PC-3 (cell line): ENCODE measurements at regions not wholly inside any gene's neighbourhood (a gene's known extent, or its start where the extent isn't known, plus 50 kb on each side); places are given as distances from the start of the nearest gene placed in this dataset.

ENCODE experiments used
- ATAC-seq: fragments of 200-7000 bp; cut with Tn5 transposase; 2 replicates; pipeline ENCODE4 v1.9.1; 2020; ENCODE audit warnings: mild to moderate bottlenecking, moderate library complexity
- BruUV-seq: library from RNA; stranded (reverse); fragments of 400-500 nt; replicated peaks from 2 replicates; lab custom pipeline; 2021; lab: Mats Ljungman, UMichigan
- CTCF ChIA-PET: fragments of 300-600 bp; sonication (Branson Sonifier 250); formaldehyde crosslinking; loops from one replicate; lab custom pipeline; 2022; ENCODE audit warnings: antibody characterized with exemption; lab: Charles Lee
- POLR2A ChIA-PET: fragments of 300-600 bp; sonication (Branson Sonifier 250); formaldehyde crosslinking; loops from one replicate; lab custom pipeline; 2022; ENCODE audit warnings: antibody characterized with exemption; ENCODE audit not compliant: unreplicated experiment; lab: Charles Lee
- DNase-seq: peaks from one replicate; pipeline ENCODE4 v3.0.0-alpha.2; 2015
- H2AFZ ChIP-seq: fragments of 300-600 bp; sonication (generic); 2 replicates; pipeline ENCODE4 v1.6.0; 2016; ENCODE audit warnings: antibody characterized with exemption, low read length
- H3F3A ChIP-seq: fragments of 300-600 bp; sonication (generic); one replicate; pipeline ENCODE4 v1.6.0; 2017; ENCODE audit warnings: antibody characterized with exemption, low read length, control low read depth, mild to moderate bottlenecking; ENCODE audit not compliant: unreplicated experiment
- H3K27ac ChIP-seq: fragments of 300-600 bp; sonication (generic); 2 replicates; pipeline ENCODE4 v1.5.1; 2016; ENCODE audit warnings: mild to moderate bottlenecking, low read length
- H3K27me3 ChIP-seq: fragments of 300-600 bp; sonication (generic); 2 replicates; pipeline ENCODE4 v1.6.1; 2016; ENCODE audit warnings: low read length, mixed read lengths
- H3K36me3 ChIP-seq: fragments of 300-600 bp; sonication (generic); 2 replicates; pipeline ENCODE4 v1.6.1; 2016; ENCODE audit warnings: low read depth, mixed run types, low read length, mixed read lengths
- H3K4me1 ChIP-seq: fragments of 300-600 bp; sonication (generic); 2 replicates; pipeline ENCODE4 v1.5.1; 2016; ENCODE audit warnings: low read length; ENCODE audit not compliant: insufficient read depth
- H3K4me2 ChIP-seq: fragments of 300-600 bp; sonication (generic); 2 replicates; pipeline ENCODE4 v1.6.0; 2016; ENCODE audit warnings: low read length
- H3K4me3 ChIP-seq: fragments of 300-600 bp; sonication (generic); 2 replicates; pipeline ENCODE4 v1.5.1; 2016; ENCODE audit warnings: mild to moderate bottlenecking, low read length, mixed read lengths
- H3K79me2 ChIP-seq: fragments of 300-600 bp; sonication (generic); 2 replicates; pipeline ENCODE4 v1.6.1; 2017; ENCODE audit warnings: low read length, mixed read lengths
- H3K9ac ChIP-seq: fragments of 300-600 bp; sonication (generic); 2 replicates; pipeline ENCODE4 v1.6.0; 2016; ENCODE audit warnings: mild to moderate bottlenecking, low read length
- H3K9me2 ChIP-seq: fragments of 300-600 bp; sonication (generic); replicated peaks from 2 replicates; pipeline ENCODE4 v1.6.1; 2016; ENCODE audit warnings: mixed run types, low read length, mixed read lengths
- H3K9me3 ChIP-seq: fragments of 300-600 bp; sonication (generic); 2 replicates; pipeline ENCODE4 v1.6.1; 2016; ENCODE audit warnings: low read length, mixed read lengths
- H4K20me1 ChIP-seq: fragments of 300-600 bp; sonication (generic); 2 replicates; pipeline ENCODE4 v1.6.1; 2016; ENCODE audit warnings: low read length, mixed read lengths
- CTCF ChIP-seq: fragments of 300-600 bp; sonication (generic); conservative IDR thresholded peaks from 2 replicates; pipeline ENCODE4 v1.5.1; 2017; ENCODE audit warnings: antibody characterized with exemption, low read depth, mild to moderate bottlenecking, low read length
- EZH2 ChIP-seq: fragments of 300-600 bp; sonication (generic); IDR thresholded peaks from one replicate; pipeline ENCODE4 v1.6.1; 2017; ENCODE audit warnings: antibody characterized with exemption, mild to moderate bottlenecking, low read length; ENCODE audit not compliant: unreplicated experiment
- EZH2phosphoT487 ChIP-seq: fragments of 300-600 bp; sonication (generic); IDR thresholded peaks from 2 replicates; pipeline ENCODE4 v1.6.1; 2018; ENCODE audit warnings: mild to moderate bottlenecking, antibody characterized with exemption, low read length, borderline replicate concordance
- intact Hi-C: fragments of 100-400 bp; cut with micrococcal nuclease; formaldehyde crosslinking; loops from 2 replicates; pipeline ENCODE4 v1.9.0; 2023

DNA sequence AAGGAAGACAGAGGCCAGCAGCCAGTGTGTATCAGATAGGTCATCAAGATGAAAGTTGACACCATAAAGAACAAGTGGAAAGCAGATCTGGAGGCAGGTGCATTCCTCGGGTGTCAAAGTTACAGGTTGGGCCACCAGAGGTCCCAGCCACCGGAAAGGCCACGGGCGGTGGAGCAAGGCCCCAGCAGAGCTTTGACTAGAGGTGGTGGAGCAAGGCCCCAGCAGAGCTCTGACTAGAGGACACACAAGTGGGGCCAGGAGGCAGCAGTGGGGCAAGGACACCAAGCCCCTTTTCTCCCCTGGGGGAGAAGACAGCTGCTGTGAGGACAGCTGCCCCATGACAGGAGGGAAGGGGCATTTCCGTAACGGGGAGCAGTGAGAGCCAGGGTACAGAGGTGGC, 115.1 kb downstream of the GYPC start:
- H3K9me2 ChIP-seq: no peaks in the 10 kb centered on the region
- BruUV-seq: no TSS peak
- no peaks in the 10 kb centered on the region for H3K9me3 ChIP-seq
- no peak overlapping the region for H3K4me2 ChIP-seq
- intact Hi-C loops: no loop called here
- no peaks in the 10 kb centered on the region for H3K79me2 ChIP-seq
- no peaks in the 10 kb centered on the region for H4K20me1 ChIP-seq
- H2AFZ ChIP-seq: no peak overlapping the region
- no peak overlapping the region for H3K27ac ChIP-seq
- TF ChIP-seq CTCF (no peak), EZH2phosphoT487 (no peak), EZH2 (no peak)
- no peak overlapping the region for H3K9ac ChIP-seq
- ATAC-seq: no peak
- ChIA-PET POLR2A (no interaction called here), CTCF (no interaction called here)
- H3K4me3 ChIP-seq: no peak overlapping the region
- DNase-seq: no peak
- H3K27me3 ChIP-seq: peaks cover 28% of the 10 kb centered on the region
- H3F3A ChIP-seq: no peaks in the 10 kb centered on the region
- no peaks in the 10 kb centered on the region for H3K36me3 ChIP-seq
- no peaks in the 10 kb centered on the region for H3K4me1 ChIP-seq

DNA sequence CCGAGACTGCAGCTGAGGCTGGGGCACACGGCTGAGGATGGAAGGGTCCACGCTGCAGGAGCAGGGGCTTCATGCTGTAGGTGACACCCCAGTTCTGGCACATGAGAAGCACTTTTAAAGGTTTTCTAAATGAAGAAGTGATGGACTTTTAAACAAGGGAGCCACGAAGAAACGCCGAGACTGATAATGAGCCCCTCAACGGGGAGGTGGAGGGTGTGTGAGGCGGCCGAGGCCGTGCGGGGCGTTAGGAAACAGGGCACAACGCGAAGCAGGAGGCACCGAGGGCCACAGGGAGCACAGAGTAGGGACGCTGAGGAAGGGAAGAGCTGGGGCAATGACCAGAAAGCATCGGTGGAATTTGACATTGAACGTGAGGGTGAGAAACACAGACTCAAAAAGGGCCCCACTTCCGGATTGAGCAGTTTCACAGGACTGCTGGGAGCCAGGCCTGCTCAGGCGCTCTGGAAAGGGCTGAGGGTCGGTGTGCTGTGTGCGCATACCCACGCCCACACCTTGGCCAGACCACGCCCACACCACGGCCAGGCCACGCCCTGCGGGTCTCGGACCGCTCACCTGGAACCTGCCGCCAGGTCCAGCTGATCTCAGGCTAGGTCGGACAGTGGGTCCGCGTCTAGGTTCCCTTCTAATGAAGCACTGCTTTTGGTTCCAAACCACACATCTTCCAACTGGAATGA, 115.7 kb downstream of the GYPC start:
- H2AFZ ChIP-seq: no peak overlapping the region
- H3K9me2 ChIP-seq: no peaks in the 10 kb centered on the region
- ChIA-PET CTCF (no interaction called here), POLR2A (interaction anchor here (0.7 kb wide), 1 partner anchor 108 kb away, joined by 3 read pairs; no protein-coding TSS in a partner anchor)
- H3F3A ChIP-seq: no peaks in the 10 kb centered on the region
- no peak overlapping the region for H3K9ac ChIP-seq
- H3K9me3 ChIP-seq: no peaks in the 10 kb centered on the region
- intact Hi-C loops: no loop called here
- ATAC-seq: no peak
- H4K20me1 ChIP-seq: no peaks in the 10 kb centered on the region
- no peak overlapping the region for H3K4me3 ChIP-seq
- no peaks in the 10 kb centered on the region for H3K79me2 ChIP-seq
- H3K4me1 ChIP-seq: no peaks in the 10 kb centered on the region
- H3K27ac ChIP-seq: no peak overlapping the region
- no peaks in the 10 kb centered on the region for H3K36me3 ChIP-seq
- no peak for TF ChIP-seq CTCF
- TF ChIP-seq EZH2phosphoT487: no peak
- TF ChIP-seq EZH2: no peak
- no peak overlapping the region for H3K4me2 ChIP-seq
- H3K27me3 ChIP-seq: peaks cover 31% of the 10 kb centered on the region
- no TSS peak for BruUV-seq
- no peak for DNase-seq

DNA sequence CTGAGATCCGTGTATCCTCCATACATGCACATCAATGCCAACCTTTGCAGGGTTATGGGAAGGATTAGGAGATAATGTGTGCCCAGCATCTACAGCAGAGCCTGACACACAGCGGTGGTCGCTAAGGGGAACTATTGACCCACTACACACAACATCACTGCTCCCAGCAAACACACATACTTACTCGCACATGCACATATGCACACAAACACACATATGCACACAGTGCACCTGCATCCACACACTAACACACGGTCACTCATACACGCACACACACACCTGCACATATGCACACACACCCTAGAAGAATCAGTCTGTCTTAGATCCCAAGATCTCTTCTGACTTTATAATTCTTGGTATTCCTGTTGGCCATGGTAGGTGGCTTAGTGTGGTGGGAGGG, 118.3 kb downstream of the GYPC start:
- TF ChIP-seq CTCF (no peak), EZH2 (no peak), EZH2phosphoT487 (no peak)
- intact Hi-C loops: no loop called here
- CTCF ChIA-PET: no interaction called here
- no peak overlapping the region for H3K9ac ChIP-seq
- no peaks in the 10 kb centered on the region for H3K4me1 ChIP-seq
- H3K9me3 ChIP-seq: no peaks in the 10 kb centered on the region
- peaks cover 32% of the 10 kb centered on the region for H3K27me3 ChIP-seq
- no peaks in the 10 kb centered on the region for H4K20me1 ChIP-seq
- DNase-seq (no peak), ATAC-seq (no peak)
- H3F3A ChIP-seq: no peaks in the 10 kb centered on the region
- H3K79me2 ChIP-seq: no peaks in the 10 kb centered on the region
- BruUV-seq: no TSS peak
- no peak overlapping the region for H3K27ac ChIP-seq
- no peaks in the 10 kb centered on the region for H3K36me3 ChIP-seq
- no peaks in the 10 kb centered on the region for H3K9me2 ChIP-seq
- no peak overlapping the region for H3K4me2 ChIP-seq
- no peak overlapping the region for H3K4me3 ChIP-seq
- H2AFZ ChIP-seq: no peak overlapping the region
- POLR2A ChIA-PET: no interaction called here
